HG03457 (cell line): ENCODE measurements at regions not wholly inside any gene's neighbourhood (a gene's known extent, or its start where the extent isn't known, plus 50 kb on each side); places are given as distances from the start of the nearest gene placed in this dataset.

Source experiments
- ATAC-seq: cut with Tn5 transposase; IDR thresholded peaks from one replicate; pipeline ENCODE4 v1.9.1; 2021; ENCODE audit warnings: moderate number of reproducible peaks; ENCODE audit not compliant: unreplicated experiment

GRCh38 chr12:126607157-126607556 lies 1541.9 kb downstream of the AACS start:
- ATAC-seq = no peak

DNA sequence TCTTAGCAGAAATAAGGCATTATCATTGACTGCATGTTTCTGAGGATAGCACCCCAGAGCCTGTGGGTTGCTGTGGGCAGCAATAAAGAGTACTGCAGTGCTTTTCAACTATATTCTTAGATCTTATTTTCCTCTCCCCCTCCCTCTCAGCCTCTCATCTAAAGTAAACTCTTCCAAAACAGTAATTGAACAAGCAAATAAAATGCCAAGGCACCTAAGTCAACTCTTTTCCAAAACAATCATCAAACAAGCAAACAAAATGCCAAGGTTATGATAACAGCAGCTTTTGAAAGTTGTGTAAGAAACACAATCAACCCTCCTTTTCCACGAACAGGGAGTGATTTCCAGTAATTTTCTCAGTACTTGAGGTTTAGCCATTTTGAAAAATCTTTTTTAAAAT lies 1542.6 kb downstream of the AACS start:
- no peak for ATAC-seq

DNA sequence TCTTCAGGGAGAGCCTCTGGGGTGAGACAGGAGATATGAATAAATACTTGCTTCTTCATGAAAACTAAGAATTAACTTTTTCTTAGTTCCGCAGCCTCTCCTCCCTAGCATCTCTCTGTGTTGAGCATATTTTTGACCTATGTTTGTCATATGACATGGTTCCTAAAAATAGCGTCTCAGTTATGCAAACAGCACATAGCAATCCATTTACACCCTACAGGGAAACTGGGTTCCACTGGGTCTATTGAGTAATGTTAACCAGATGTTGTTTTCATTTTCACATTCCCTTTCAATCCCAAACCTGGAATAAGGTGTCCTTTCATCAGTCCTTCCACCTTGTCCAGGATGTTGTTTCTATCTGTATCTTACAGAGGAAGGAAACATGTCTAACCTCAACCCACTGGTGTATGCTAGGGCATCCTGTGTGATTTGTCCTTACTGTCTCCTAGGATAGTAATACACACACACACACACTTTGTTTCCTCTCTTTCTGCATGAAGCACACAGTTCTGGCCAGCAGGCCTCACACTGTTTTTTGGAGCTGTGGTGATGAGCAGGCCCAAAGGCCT lies 1543.5 kb downstream of the AACS start:
- no peak for ATAC-seq

- ATAC-seq = no peak
These were observed 1551.2 kb downstream of the AACS start for GRCh38 chr12:126616441-126616840.

- no peak for ATAC-seq
These were observed 1552.1 kb downstream of the AACS start for GRCh38 chr12:126617312-126617711.

DNA sequence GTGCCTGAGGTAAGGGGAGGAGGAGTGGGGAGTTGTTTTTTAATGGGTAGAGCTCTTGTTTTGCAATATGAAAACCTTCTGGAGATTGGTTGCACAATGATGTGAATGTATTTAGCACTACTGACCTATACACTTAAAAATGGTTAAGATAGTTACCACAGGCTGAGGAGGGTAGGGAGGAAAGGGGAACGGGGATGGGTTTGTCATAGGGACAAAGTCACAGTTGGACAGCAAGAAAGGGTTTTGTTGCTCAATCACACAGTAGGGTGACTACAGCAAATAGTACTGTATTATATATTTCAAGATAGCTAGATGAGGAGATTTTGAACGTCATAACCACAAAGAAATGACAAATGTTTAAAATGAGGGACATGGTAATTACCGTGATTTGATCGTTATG lies 1562.4 kb downstream of the AACS start:
- ATAC-seq = no peak

DNA sequence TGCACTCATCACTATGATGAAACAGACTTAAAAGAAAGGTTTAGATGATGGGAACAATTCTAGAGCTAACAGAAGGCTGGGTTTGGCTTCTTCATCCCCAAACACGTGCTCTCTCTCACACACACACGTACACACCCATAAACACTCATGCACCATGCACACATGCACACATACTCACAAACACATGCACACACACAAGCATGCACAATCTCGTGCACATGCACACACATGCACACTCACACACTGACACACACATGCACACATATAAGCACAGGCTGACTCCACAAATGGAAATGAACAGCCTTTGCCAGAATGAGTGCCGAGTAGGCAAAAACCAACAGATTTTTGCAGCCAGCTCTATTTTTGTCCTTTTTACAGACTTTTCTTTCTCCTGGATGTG lies 1571.6 kb downstream of the AACS start:
- ATAC-seq = no peak

DNA sequence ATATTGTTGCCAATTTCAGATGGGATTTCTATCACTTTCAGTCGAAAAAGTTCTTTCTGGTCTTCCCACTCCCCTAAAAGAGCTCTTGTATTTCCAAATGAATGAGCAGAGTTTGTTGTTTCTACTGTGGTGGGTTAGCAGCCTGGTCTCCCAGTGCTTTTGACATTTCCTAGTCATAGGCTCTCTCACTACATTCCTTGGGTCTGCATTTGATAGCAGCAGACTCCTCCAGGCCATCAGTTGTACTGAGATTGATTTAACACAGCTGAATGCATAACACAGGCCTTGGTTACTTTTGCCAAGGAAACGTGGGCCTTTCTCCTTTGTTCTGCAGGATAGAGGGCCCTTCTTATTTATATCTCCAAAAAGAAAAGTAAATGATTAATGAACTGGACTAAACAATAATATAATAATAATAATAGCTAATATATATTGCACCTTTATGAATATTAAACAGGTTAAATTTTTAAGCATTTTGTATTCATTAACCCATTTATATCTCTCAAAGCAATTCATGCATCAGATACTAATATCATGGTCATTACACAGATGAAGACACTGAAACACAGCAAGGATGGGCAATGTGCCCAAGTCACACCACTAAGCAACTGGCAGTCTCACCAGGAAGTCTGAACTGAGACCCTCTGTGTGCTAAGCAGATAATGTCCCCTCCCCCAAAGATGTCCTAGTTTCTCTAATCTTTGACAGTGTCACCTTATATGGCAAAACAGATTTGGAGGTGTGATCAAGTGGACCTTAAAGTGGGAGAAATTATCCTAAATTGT lies 1579.2 kb downstream of the AACS start:
- ATAC-seq = no peak

DNA sequence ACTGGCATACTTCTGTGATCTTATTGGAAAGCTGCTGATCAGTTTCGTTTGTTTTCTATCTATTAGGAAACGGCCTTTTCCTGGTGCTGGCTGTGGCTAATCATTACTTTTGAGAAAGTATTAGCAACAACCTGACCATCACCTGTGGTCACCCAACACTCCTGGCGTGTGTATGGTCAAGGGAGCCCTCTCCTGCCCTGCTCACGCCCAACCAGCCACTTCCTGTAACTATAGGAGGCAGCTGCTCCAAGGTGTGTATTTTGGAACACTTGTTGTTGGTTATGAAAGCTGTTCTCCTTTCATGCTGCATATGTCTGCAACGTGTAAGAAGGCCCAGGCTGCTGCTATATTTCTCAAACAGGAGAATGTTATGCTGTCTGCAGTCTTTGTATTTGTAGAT lies 1582.8 kb downstream of the AACS start:
- ATAC-seq = no peak

GRCh38 chr12:126651133-126651532 lies 1585.9 kb downstream of the AACS start:
- no peak for ATAC-seq

GRCh38 chr12:126663304-126664094 lies 1598.3 kb downstream of the AACS start:
- no peak for ATAC-seq

- no peak for ATAC-seq
These were observed 1599.6 kb upstream of the TMEM132C start for GRCh38 chr12:126667339-126667738.

DNA sequence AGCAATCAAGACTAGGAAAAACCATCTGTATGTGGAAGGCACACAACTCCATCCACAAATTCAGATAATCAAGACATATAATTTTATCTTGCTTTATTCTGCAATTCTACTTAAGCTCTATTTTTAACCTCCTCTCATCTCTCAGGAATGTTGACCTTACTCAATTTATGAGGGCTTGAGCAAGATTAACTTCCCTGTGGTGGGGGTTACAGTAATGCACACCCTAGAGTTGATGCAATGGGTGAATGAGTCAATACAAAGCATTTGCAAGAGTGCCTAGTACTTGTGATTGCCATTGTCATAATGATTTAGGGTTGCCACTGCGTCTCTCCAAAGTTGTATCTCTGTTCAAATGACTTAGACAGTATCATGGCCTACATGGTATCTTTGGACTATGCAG lies 1598.4 kb upstream of the TMEM132C start:
- ATAC-seq = no peak

- no peak for ATAC-seq
These were observed 1598.0 kb upstream of the TMEM132C start for GRCh38 chr12:126668961-126669360.

DNA sequence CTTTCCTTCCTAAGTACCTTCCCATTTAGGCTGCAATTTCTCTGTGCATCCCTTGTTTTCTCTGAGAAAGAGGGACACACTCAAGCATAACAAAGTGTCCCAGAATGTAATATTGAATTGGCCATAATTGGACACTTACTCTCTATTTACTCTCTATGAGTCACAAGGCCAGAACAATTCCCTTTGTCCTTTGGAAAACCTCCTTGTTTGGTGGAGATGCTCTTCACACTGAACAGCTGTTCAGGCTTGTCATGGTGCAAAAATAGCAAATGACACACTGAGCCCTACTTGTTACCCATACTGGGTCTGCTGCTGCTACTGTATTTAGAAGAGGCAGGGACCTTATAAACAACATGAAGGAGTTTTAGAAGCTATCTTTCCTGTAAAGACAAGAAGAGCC lies 1590.5 kb upstream of the TMEM132C start:
- ATAC-seq = no peak

DNA sequence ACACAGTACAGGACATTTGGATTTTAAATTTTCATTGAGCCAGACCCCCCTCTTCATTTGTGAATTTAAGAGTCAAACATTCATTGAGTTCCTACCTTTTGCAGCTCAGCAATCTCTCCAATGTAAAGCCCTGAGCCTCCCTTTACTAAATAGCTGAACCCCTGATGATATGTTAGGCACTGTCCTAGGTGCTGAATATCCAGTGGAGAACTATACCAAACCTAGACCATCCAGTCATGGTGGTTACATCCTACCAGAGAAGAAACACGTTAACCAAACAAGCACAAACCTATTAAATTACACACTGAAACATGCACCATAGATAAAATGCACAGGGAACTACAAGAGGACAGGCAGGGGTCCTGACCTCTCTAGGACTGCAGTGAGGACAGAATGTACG lies 1585.3 kb upstream of the TMEM132C start:
- no peak for ATAC-seq

GRCh38 chr12:126684703-126685102 lies 1582.3 kb upstream of the TMEM132C start:
- ATAC-seq = no peak

- no peak for ATAC-seq
These were observed 1581.3 kb upstream of the TMEM132C start for GRCh38 chr12:126685636-126686035.

GRCh38 chr12:126688556-126688955 lies 1578.4 kb upstream of the TMEM132C start:
- no peak for ATAC-seq

DNA sequence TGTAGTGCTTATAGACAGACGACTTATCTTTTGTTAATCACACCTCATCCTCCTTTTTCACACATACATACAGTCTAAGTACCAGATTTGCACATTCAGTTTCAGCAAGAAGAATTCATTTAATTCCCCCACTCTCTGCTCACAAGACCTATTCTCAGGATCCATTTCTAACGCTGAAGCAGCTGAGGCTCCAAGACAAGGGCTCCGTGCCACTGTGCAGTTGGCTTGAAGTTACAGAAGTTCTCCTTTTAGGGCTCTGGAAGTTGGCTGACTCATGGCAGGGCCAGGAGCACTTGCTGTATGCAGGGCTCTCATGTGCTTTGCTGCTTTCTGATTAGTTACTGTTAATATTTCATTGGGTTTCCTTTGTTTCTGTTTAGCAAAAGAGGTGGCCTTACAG lies 1566.9 kb upstream of the TMEM132C start:
- no peak for ATAC-seq

GRCh38 chr12:126704609-126705008 lies 1562.4 kb upstream of the TMEM132C start:
- ATAC-seq = no peak

DNA sequence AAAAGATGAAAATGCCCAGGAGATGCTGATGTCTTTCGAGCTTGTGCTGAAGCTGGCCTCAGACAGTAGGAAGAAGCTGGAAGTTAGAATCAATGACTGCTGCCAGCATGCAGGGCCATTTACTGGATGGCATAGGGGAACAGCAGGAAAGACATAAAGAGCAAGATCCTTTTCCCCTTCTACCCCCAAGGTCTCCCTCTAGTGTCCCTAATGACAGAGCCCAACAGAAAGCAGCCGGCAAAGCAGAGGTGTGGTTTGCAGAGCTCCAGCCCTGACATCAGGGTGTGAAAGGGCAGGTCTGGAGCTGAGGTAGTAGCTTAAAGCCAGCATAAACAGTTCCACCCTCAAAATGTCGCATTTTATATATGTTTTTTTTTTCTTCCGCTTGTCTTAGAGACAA lies 1560.7 kb upstream of the TMEM132C start:
- ATAC-seq = no peak
